ENCODE measurements at regions not wholly inside any gene's neighbourhood (a gene's known extent, or its start where the extent isn't known, plus 50 kb on each side); places are given as distances from the start of the nearest gene placed in this dataset.

- DNase-seq (ENCODE audit: low read depth), result peak; percentile 59
- no peak overlapping the region for H3K4me3 ChIP-seq (ENCODE audit: low read depth, low read length)
- no peak for TF ChIP-seq CTCF (conservative IDR thresholded peaks at IDR 0.05; ENCODE audit: low read depth, low read length)
Measured at GRCh38 chr3:102053375-102053989, 204.2 kb downstream of the NFKBIZ start.

- TF ChIP-seq CTCF (conservative IDR thresholded peaks at IDR 0.05; ENCODE audit: low read depth, low read length), result no peak
- no peak overlapping the region for H3K4me3 ChIP-seq (ENCODE audit: low read depth, low read length)
- no peak for DNase-seq (ENCODE audit: low read depth)
Measured at GRCh38 chr3:102054543-102055080, 205.3 kb downstream of the NFKBIZ start.

GRCh38 chr3:102057781-102058421, 208.6 kb downstream of the NFKBIZ start:
- H3K4me3 ChIP-seq (ENCODE audit: low read depth, low read length), result no peak overlapping the region
- no peak for DNase-seq (ENCODE audit: low read depth)
- no peak for TF ChIP-seq CTCF (conservative IDR thresholded peaks at IDR 0.05; ENCODE audit: low read depth, low read length)

DNA sequence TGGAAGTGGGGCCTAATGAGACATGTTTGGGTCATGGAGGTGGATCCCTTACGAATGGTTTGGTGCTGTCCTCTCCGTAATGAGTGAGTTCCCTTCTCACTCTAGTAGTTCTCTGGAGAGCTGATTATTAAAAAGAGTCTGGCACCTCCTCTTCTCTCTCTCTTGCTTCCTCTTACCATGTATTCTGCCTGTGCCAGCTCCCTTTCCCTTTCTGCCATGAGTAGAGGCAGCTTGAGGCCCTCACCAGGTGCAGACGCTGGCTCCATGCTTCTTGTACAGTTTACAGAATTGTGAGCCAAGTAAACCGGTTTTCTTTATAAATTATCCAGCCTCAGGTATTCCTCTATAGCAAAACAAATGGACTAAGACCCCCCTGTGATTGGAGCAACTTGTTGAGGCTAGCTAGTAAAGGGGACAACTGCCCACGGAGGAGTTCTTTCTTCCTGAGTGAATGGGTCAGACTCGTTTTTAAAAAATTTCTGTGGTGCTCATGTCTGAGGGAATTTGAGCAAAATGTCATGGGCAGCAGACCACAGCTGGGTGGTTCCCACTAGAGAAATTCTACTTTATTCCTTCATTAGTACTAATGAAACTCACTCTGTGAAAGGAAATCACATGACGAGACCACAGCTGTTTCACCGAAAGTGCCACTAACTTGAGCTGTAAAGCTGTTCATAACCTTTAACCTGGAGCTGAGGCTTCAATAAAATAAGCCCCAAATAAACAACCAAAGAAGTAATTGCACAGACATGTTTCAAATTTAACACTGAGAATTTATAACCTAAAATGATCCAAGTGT, 210.0 kb downstream of the NFKBIZ start:
- TF ChIP-seq CTCF (conservative IDR thresholded peaks at IDR 0.05; ENCODE audit: low read depth, low read length), result no peak
- H3K4me3 ChIP-seq (ENCODE audit: low read depth, low read length), result no peak overlapping the region
- no peak for DNase-seq (ENCODE audit: low read depth)

DNA sequence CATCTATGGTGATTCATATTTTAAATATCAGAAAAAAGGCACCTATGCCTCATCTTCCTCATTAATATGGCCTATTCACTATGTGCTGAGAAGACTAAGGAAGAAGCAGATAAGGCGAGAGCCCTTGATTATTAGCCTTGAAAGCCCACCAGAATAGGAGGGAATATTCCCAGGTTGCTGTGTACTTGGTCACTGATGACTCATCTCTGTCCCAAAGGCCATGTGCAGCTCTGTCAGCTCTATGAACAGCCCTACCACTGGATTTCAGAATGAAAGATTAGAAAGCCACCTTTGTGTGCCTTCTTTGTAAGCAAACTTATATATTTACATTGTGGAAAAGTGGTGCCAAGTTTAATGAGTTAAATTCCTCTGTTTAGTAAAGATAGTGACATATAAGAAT, 211.5 kb downstream of the NFKBIZ start:
- DNase-seq (ENCODE audit: low read depth), result no peak
- TF ChIP-seq CTCF (conservative IDR thresholded peaks at IDR 0.05; ENCODE audit: low read depth, low read length), result no peak
- H3K4me3 ChIP-seq (ENCODE audit: low read depth, low read length), result no peak overlapping the region

- no peak for TF ChIP-seq CTCF (conservative IDR thresholded peaks at IDR 0.05; ENCODE audit: low read depth, low read length)
- H3K4me3 ChIP-seq (ENCODE audit: low read depth, low read length), result no peak overlapping the region
- DNase-seq (ENCODE audit: low read depth), result no peak
Measured at GRCh38 chr3:102063572-102063971, 214.3 kb downstream of the NFKBIZ start.
